ENCODE measurements at regions not wholly inside any gene's neighbourhood (a gene's known extent, or its start where the extent isn't known, plus 50 kb on each side); places are given as distances from the start of the nearest gene placed in this dataset.

GRCh38 chr20:48409055-48409615 is 418.7 kb downstream of the PREX1 start:
- TF ChIP-seq POLR2AphosphoS5 (IDR thresholded peaks at IDR 0.05; ENCODE audit: low read depth, low read length) (no peak), POLR2A (IDR thresholded peaks at IDR 0.05; ENCODE audit: low read depth, low read length) (no peak), TAF1 (IDR thresholded peaks at IDR 0.05; ENCODE audit: borderline replicate concordance, low read depth, low read length) (no peak)
